Heart right ventricle (tissue), 16 donors: ENCODE measurements at regions not wholly inside any gene's neighbourhood (a gene's known extent, or its start where the extent isn't known, plus 50 kb on each side); places are given as distances from the start of the nearest gene placed in this dataset.

Experiments
- ATAC-seq, 8 donors: fragments of 200-7000 bp; cut with Tn5 transposase; one replicate each; pipeline ENCODE4 v1.9.1; 2020; ENCODE audit warnings: mild to moderate bottlenecking in 8 of 8, moderate library complexity in 8 of 8, moderate number of reproducible peaks in 1 of 8
- DNase-seq, 2 donors: peaks; one replicate each; pipeline ENCODE4 v3.0.0-alpha.2; 2020
- H3K27ac ChIP-seq, 10 donors: fragments of 200-600 bp; sonication (generic) in 2 of 10; one replicate each; pipeline versions ENCODE4 v1.5.0 to v1.8.0; 2020 to 2022; ENCODE audit warnings: mild to moderate bottlenecking in 3 of 10
- H3K27me3 ChIP-seq, 7 donors: fragments of 200-600 bp; one replicate each; pipeline ENCODE4 v1.8.0; 2021 to 2022; ENCODE audit warnings: mild to moderate bottlenecking in 2 of 7
- H3K36me3 ChIP-seq, 9 donors: fragments of 200-600 bp; sonication (generic) in 1 of 9; one replicate each; pipeline versions ENCODE4 v1.5.0 to v1.8.0; 2020 to 2022; ENCODE audit warnings: mild to moderate bottlenecking in 2 of 9
- H3K4me1 ChIP-seq, 9 donors: fragments of 200-600 bp; sonication (generic) in 1 of 9; one replicate each; pipeline versions ENCODE4 v1.5.0 to v1.8.0; 2020 to 2022; ENCODE audit warnings: mild to moderate bottlenecking in 4 of 9
- H3K4me3 ChIP-seq, 10 donors: fragments of 200-600 bp; sonication (generic) in 2 of 10; one replicate each; pipeline versions ENCODE4 v1.5.0 to v1.8.0; 2020 to 2022; ENCODE audit warnings: mild to moderate bottlenecking in 7 of 10, moderate library complexity in 2 of 10
- H3K9me3 ChIP-seq, 11 donors: fragments of 200-600 bp in 10 of 11; sonication (generic) in 2 of 11; one replicate each; pipeline versions ENCODE4 v1.5.0 to v1.8.0; 2013 to 2022; ENCODE audit warnings: mild to moderate bottlenecking in 2 of 11, control low read depth in 1 of 11, moderate library complexity in 1 of 11
- CTCF ChIP-seq, 9 donors: fragments of 200-600 bp; sonication (generic) in 2 of 9; IDR thresholded peaks; one replicate each; pipeline versions ENCODE4 v1.5.0 to v1.8.0; 2021 to 2022; ENCODE audit warnings: antibody characterized with exemption in 9 of 9, mild to moderate bottlenecking in 5 of 9, moderate library complexity in 1 of 9
- WGBS, 2 donors: extraction: QIAGEN DNeasy Blood & Tissue Kit; methylation state at CpG; one replicate each; pipeline ENCODE4 v1.1.7; 2013; ENCODE audit warnings: inconsistent platforms in 1 of 2; 5-methylcytosine and 5-hydroxymethylcytosine counted together
- intact Hi-C, 10 donors: fragments of 100-400 bp; cut with DNase I; formaldehyde crosslinking; loops; one replicate each; pipeline versions ENCODE4 v1.11.1 to v1.14.2; 2022
- donor health status: Arrhythmogenic right ventricular cardiomyopathy.
- donor health status: ischemic (EF 13 %, LVEDD 7.1; RV severe dilation, severe dysfunction).
- donor health status: healthy with polysubstance abuse.
- donor health status: DM: no; HTN: yes; CAD: no.
- donor health status: DM: no; HTN: no; CAD: no.
- donor health status: ischemic (EF 25% LVEDD 6.9; RV normal size, moderate dysfunction).
- donor health status: ischemic (EF 25% LVEDD 5.7; RV mildly dilated, moderate dysfunction).
- donor health status: healthy.
- donor health status: DM: yes; HTN: yes; CAD: no.
- donor health status: Ischemic cardiomyopathy.
- donor health status: ischemic (EF 35%, LVEDD 5.7; RV mildly dilated, moderate dysfunction).
- donor health status: nonischemic (EF 11% LVEDD 7.7; RV severe dilation, severe dysfunction).
- donor health status: DM: yes; HTN: yes; CAD: no.
- donor health status: PGD.
- donor health status: ischemic (EF 29% LVEDD 5.4; RV normal size, mild dysfunction).
- donor health status: nonischemic (EF 23%, LVEDD 6.1; RV moderate dilation, normal function).

GRCh38 chr2:215745331-215745730, 268.0 kb downstream of the MREG start:
- Histone ChIP-seq H3K4me1 (peaks cover 5 to 54% (median 17%) of the 10 kb centered on the region in 9 donors), H3K4me3 (no peak overlapping the region), H3K9me3 (no peaks in the 10 kb centered on the region), H3K27ac (no peak overlapping the region), H3K36me3 (no peaks in the 10 kb centered on the region), H3K27me3 (no peaks in the 10 kb centered on the region)
- TF ChIP-seq CTCF (IDR thresholded peaks at IDR 0.05), result no peak
- DNase-seq (no peak), ATAC-seq (no peak)
- 94 to 99% methylated on average over 2 of the region's 2 CpGs for WGBS, 2 donors
- intact Hi-C loops, result no loop called here

- intact Hi-C loops, result no loop called here
- Histone ChIP-seq H3K4me1 (peaks cover 0 to 46% (median 14%) of the 10 kb centered on the region in 9 donors), H3K27ac (no peak overlapping the region), H3K36me3 (no peaks in the 10 kb centered on the region), H3K27me3 (no peaks in the 10 kb centered on the region), H3K9me3 (no peaks in the 10 kb centered on the region), H3K4me3 (no peak overlapping the region)
- 96 to 97% methylated on average over 4 of the region's 4 CpGs for WGBS, 2 donors
- DNase-seq (no peak), ATAC-seq (no peak)
- no peak for TF ChIP-seq CTCF (IDR thresholded peaks at IDR 0.05)
Observed at GRCh38 chr2:215744514-215744913, 268.8 kb downstream of the MREG start.

- Histone ChIP-seq H3K9me3 (no peaks in the 10 kb centered on the region), H3K4me3 (no peak overlapping the region), H3K4me1 (peaks cover 0 to 42% (median under 1%) of the 10 kb centered on the region in 9 donors), H3K27ac (no peak overlapping the region), H3K27me3 (no peaks in the 10 kb centered on the region), H3K36me3 (no peaks in the 10 kb centered on the region)
- TF ChIP-seq CTCF (IDR thresholded peaks at IDR 0.05), result no peak
- DNase-seq, result no peak
- ATAC-seq, result no peak
- intact Hi-C loops, result no loop called here
Observed at GRCh38 chr2:215743066-215743465, 270.3 kb downstream of the MREG start.

DNA sequence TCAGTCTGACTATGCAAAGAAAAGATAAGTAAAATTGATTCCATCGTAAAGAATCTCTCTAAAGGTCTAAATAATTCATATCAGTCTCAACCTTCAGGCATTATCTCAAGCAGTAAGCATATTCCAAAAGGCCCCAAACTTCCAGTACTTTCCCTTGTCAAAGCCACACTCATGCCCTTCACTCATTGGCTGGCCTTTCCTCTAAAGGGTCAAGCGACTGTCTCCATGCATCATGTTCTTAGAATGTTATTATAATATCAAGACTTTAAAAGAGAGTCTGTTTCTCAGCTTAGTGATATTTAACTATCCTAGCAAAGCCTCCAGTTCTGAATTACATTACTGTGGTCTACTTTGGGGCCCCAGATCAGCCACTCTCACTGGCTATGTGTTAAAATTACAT, 271.3 kb downstream of the MREG start:
- Histone ChIP-seq H3K9me3 (no peaks in the 10 kb centered on the region), H3K4me3 (no peak overlapping the region), H3K27ac (no peak overlapping the region), H3K27me3 (no peaks in the 10 kb centered on the region), H3K4me1 (peaks cover 0 to 42% (median 0%) of the 10 kb centered on the region in 9 donors), H3K36me3 (no peaks in the 10 kb centered on the region)
- ATAC-seq (no peak), DNase-seq (no peak)
- 90 to 92% methylated on average over 2 of the region's 2 CpGs for WGBS, 2 donors
- no peak for TF ChIP-seq CTCF (IDR thresholded peaks at IDR 0.05)
- intact Hi-C loops, result no loop called here

GRCh38 chr2:215740071-215740470, 273.3 kb downstream of the MREG start:
- Histone ChIP-seq H3K27ac (no peak overlapping the region), H3K4me1 (peaks cover 0 to 36% (median 0%) of the 10 kb centered on the region in 9 donors), H3K9me3 (peaks cover 0 to 3% (median 0%) of the 10 kb centered on the region in 11 donors), H3K36me3 (no peaks in the 10 kb centered on the region), H3K4me3 (no peak overlapping the region), H3K27me3 (no peaks in the 10 kb centered on the region)
- no peak for TF ChIP-seq CTCF (IDR thresholded peaks at IDR 0.05)
- intact Hi-C loops, result no loop called here
- WGBS, 2 donors, result 86 to 90% methylated on average over 6 of the region's 6 CpGs
- DNase-seq (no peak), ATAC-seq (no peak)
